Stimulated activated CD8-positive, alpha-beta memory T cell treated with anti-CD3 and anti-CD28 coated beads, Interleukin-15, amount 100 ng/mL, for 48 hours (primary cell): ENCODE measurements at regions not wholly inside any gene's neighbourhood (a gene's known extent, or its start where the extent isn't known, plus 50 kb on each side); places are given as distances from the start of the nearest gene placed in this dataset.

Source experiments
- DNase-seq, 2 donors: peaks; one replicate each; pipeline ENCODE4 v3.0.0-alpha.2; 2020; ENCODE audit warnings: low read depth in 2 of 2

DNA sequence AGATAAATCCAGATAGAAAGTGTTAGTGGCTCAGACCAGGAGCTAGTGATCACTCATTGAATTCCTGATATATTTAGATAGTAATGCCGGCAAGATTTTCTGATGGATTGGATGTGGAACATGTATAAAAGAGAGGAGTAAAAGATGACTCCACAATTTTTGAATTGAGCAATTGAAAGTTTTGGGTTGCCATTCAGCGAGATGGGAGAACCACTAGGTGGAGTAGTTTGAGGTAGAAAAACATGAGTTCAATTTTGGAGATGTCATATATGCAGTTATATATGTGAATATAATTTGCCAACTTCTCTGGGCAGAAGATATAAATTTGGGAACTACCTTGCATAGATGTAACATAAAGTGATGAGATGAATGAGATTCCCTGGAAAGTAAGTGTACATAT is 502.5 kb upstream of the SEMA6A start:
- DNase-seq, result no peak

DNA sequence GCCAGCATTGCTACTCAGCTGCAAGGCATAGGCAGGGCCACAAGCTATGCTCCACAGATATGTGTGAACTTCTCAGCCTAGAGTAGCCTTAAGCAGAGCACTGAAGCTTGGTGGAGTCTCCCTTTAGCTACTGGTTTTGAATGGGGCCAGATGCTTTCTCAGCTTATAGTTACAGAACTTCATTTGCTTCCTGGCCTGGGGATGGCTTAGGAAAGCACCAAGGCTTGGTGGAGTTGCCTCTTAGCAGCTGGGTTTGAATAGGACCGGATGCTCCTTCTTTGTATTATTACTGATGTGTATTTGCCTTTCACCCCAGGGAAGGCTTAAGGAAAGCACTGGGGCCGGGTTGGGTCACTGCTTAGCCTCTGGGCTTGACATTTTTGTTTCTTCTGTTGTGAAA is 497.8 kb upstream of the SEMA6A start:
- DNase-seq, result no peak

DNA sequence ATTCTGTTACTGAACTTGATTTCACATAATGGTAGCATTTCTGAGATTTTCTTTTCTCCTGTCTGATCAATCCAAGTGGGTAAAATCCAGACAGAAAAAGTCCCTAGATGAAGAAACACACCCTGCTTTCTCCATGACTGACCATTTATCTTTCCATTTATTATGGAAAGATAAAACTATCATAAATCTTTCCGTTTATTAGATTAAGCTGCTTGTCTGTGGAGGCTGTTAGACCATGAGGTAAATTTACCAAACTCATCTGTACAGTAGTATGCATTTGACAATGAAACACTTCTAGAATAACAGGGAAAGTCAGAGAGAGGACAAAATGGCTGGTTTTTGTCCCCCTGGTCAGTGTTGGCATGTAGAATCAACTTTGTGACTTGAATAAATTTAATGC is 491.2 kb upstream of the SEMA6A start:
- DNase-seq, result no peak

DNA sequence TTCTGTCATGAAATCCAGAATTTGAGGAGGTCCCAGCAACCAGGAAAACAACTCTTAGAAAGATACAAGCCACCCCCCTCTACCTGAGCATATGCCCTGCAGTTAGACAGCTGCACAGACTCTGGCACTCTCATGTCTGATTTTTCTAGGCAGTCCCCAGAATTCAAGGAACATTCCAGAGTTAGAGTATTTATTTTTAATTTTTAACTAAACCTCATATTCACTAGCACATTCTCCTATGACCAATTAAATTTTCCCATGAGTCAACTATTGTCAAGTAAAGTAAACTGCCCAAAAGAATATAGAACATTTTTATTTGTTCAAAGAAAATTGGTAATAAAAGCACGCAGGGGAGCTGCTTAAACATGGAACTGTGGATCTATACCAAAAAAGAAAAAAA is 490.5 kb upstream of the SEMA6A start:
- no peak for DNase-seq

DNA sequence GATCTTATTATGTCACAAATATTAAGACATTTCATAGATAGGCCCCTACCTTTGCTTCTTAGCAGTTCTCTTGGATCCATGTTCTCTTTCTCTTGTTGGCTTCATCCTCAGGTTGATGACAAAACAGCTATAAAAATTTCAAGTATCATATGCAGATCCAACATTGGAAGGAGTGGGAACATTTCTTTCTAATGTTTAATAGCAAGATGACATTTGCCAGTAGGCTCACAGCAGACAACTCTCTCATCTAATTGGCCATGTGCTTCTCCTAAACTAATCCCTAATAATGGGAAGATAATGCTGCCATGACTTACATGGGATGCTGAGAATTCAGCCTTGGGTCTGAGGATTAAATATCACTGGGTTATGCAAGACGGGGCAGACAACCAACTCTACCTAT is 485.5 kb upstream of the SEMA6A start:
- DNase-seq, result no peak

DNA sequence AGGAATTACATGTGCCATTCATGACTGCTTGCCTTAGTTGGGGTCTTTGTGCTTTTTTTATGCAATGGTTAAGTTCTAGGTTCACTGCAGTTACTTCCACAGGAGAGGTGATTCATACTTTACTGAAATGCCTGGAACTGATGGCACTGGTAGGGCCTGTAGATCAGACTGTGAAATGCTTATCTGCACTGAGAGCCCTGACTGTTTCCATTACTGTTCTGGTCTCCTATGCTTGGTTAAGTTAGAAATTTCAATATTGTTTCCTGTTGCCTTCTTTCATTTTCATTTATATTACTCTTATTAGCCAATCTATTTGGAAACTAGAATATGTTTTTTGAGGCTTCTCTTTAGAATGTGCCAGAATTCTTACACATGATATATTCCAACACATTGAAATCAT is 484.1 kb upstream of the SEMA6A start:
- no peak for DNase-seq

DNA sequence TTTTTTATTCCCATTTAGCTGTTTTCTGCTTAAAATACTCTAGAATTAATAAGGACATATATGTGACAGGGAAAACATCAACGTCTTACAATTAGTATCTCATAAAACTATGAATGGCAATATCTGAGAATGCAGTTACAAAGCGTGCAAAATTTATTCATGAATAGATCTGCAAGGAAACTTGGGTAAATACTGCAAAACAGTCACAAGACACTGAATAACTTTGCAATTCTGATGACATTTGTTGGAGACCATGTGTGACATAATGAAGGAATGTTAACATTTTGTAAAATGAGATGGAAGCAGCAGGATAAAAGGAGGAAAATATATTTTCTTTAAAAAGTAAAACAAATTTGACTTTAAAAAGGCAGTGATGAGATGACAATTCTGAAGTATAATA is 480.9 kb upstream of the SEMA6A start:
- DNase-seq, result no peak

DNA sequence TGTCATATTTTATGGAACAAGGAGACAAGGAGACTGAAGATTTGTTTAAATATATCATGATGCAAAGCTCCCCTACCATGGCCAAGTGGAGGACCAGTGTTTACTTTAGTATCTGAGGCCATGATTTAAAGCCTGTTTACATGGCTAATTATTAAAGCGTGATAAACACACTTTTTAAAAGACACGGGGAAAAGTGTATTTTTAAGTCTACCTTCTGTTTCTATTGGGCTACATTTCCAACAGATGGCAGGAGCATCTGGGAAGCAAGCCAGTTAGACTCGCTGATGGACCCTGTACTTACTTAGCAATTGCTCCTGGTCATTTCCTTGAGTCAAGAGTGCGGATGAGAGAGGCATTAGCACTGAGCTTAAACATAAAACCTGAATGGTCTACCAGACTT is 480.3 kb upstream of the SEMA6A start:
- no peak for DNase-seq

DNA sequence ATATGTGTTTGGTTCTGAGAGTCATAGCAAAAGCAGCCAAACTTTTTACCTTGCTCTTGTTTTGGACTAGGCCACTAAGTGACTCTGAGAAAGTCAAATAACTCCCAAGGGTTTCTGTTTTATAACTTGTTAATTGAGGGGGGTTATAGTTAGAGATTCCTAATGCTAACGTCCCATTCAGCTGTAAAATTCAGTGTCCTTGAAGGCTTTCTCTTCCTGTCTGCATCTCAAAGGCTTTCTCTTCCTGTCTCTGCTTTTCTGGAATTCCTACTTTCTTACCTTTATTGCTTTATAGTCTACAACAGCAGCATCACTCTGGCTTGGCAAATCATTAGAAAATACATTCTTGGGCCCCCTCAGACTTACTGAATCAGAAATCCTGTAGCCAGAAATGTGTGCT is 479.5 kb upstream of the SEMA6A start:
- DNase-seq, result no peak

DNA sequence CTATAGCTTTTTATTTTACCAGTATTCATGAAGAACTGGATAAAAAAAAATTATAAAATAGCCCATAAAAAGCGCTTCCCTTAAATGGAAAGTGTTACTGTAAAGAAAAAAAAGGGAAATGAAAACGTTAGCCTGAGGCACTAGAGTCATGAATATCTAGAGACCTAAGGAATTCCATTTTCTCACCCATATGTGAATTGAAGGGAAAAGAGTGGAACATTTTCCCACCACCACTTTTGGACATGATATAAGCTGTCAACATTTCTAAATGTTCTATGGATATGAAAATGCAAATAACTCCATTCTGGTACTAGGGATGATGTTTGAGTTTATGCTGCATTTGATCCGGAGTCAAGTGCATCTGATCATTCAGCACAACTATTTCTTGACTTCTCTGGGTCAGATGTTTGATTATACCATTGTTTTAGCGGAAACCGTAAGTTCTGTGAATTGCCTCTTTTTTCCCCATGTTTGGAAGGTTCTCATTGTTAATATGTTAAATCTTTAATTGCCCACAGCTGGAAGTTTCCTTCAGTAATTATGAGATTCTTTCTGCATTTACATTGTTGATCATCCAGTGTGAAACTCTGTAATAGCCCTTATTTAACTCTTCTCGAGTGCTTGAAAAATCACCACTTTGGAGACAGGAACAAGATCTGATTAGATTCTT is 467.4 kb upstream of the SEMA6A start:
- no peak for DNase-seq

DNA sequence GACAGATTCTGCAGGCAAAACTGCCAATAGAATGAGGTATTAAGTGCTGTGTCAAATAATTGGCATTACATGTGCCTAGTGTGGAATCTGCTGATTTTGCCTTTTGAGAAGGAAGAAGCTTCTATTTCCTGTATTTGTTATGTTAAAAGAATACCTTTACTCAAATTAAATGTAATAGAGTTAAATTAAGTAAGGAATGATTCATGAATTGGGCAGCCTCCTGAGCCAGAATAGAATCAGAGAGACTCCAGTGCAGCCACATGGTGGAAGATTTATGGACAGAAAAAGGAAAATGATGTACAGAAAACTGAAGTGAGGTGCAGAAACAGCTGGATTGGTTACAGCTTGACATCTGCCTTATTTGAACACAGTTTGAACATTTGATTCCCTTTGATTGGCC is 464.4 kb upstream of the SEMA6A start:
- DNase-seq, result no peak

DNA sequence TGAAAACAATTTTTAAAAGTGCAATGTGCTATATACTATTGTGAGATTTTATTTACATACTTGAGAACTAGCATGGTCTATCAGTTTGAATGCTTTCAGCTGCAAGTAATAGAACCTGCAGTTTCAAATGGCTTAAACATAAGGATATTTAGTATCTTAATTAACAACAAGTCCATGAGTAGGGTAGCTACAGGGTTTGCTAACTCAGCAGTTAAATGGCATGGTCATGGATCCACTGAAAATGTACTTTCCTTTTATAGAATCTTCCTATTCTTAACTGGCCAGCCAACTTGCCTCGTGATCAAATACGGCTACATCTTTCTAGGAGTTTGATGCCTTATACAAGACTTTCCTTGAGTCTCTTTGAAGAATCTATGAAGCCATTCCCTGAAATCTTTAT is 452.8 kb upstream of the SEMA6A start:
- DNase-seq, result no peak

DNA sequence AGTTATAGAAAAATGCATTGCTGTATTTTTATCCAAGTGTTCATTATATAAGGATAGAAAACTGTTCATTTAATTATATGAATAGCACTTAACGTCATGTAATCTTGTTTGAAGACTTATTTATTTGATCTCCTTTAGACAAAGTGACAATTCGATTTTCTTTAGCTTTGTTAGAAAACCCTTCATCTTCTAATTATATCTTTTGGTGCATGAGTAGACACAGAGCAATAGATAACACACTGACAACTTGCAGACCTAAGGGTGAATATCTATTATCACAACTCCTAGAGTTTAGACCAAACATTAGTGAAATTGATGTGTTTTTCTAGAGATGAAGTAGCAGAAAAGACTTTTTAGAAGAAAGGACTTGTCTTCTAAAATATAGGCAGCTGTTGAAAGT is 446.4 kb upstream of the SEMA6A start:
- no peak for DNase-seq

DNA sequence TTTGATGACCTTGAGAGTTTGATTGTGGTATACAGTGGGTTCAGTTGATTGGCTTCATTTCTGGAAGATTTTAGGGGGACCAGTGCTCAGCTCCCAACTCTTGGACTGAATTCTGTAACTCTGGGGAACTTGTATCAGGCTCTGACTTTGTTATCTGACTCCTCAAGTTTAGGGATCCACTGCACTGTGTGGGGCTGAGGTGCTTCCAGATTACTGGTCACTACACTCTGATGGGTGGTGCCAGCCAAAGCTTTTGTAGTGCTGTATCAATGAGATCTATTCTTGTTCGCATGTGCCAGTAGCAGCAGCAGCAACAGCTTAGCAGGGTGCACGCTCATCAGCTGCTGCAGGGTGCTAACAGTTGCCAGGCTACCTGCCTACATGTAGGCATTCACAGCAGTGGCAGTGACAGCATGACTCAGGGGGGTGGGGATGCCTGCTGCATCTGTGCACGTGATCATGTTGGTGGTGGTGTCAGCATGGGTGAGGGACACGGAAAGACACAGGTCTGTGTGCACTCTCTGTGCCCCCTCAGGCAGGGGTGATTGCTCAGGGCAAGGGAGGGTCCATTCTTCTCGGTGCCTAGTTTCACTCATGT is 438.8 kb upstream of the SEMA6A start:
- DNase-seq, result no peak

DNA sequence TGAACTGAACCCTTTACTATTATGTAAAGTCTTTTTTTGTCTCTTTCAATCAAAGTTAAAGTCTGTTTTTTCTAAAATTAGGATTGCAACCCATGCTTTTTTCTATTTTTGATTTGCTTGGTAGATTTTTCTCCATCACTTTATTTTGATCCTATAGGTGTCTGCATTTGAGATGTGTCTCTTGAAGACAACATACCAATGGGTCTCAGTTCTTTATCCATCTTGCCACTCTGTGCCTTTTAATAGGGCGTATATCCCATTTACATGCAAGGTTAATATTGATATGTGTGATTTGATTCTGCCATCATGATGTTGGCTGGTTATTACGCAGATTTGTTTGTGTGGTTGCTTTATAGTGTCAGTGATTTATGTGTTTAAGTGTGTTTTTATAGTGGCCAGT is 436.0 kb upstream of the SEMA6A start:
- DNase-seq, result no peak

DNA sequence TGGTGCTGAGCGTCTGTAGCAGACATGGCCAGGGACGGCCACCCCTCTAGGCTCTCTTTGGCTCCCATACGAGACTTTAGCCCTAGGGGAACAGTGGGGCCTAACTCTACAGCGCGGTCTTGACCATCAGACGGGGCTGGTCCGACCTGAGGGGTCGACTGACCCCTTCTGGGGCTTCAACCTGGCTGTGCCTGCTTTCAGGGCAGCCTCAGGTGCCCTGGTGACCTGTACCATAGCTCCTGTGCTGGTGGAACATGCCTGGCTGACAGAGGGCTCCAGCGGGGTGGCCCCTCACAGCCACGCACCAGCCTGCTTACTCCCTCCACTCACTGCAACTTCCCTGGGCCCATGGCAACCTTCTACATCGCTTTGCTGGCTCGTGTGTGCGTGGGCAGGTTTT is 423.4 kb upstream of the SEMA6A start:
- DNase-seq, result no peak

DNA sequence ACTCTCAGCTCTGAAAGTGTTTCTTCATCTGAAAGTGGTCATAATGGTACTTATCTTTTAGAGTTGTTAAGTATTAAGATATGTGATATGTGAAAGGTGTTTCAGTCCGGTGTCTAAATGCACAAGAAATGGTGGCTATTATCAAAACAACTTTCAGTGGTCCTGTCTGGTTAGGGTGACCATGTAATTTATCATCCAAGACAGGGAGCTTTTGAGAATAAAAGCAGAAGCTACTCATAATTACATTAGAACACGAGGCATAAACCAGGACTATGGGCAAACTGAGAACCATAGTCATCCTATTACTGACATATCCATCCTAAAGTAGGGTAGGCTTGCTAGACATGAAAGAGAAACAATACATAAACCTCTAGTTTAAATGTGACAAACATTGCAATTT is 418.1 kb upstream of the SEMA6A start:
- DNase-seq, result no peak

DNA sequence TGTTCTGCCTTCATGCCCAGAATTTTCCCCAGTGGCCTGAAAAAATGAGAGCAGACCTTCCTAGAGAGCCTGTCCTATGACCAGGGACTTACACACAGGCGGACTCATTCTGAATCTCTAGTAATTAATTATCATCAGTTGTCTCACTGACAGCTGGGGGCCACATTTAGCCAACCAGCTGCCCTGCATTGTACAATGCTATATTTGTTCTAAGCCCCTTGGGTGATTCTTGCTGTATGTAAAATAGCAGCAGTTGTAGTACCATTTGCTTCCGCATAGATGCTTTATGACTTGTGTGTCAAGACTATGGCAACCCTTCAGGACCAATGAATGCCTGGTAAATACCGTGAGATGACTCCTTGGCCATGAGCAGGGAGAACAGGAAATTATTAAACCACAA is 415.4 kb upstream of the SEMA6A start:
- DNase-seq, result no peak

DNA sequence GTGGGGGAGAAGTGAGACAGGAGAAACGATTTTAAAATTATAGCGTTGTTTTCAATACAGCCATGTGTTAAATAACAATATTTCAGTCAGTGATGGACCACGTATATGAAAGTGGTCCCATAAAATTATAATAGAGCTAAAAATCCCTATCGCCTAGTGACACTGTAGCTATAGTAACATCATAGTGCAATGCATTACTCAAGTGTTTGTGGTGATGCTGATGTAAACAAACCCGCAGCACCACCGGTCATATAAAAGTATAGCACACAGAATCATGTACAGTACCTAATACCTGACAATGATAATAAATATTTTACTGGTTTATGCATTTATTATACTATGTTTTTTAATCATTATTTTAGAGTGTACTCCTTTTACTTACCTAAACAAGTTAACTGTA is 407.4 kb upstream of the SEMA6A start:
- no peak for DNase-seq

DNA sequence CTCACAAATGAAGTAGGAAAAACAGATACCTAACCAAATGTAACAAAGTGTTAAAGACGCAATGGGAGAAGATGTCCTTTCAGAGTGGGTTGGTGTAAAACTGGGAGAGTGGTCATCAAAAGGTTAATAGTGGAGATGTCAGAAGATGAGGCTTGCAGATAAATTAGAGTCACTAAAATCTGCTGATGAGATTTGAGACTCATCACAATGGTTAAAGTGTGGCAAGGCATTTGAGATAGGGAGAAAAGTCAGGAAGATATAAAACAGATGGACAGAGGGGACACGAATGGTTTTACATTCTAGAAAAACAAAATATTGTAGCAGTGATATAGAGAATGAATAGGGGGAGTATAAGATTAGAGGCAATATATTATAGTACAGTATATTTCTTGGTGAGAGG is 406.0 kb upstream of the SEMA6A start:
- no peak for DNase-seq

DNA sequence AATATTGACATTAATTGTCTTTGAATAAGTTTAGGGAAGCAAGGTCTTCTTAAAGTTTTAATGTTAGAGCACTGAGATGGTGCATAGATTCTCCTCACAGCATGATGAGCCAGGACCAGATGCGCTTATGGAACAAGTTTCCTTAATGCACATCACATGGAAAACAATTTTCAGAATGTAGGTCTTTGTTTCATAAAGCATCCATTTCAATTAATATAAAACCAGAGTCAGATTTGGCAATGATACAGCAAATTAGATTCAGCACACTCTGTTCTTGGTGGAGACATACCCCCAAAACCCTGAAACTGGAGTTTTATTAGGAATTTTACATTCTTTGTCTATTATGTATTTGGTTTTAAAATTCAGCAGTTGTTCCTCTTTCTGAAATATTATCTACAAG is 402.1 kb upstream of the SEMA6A start:
- no peak for DNase-seq

DNA sequence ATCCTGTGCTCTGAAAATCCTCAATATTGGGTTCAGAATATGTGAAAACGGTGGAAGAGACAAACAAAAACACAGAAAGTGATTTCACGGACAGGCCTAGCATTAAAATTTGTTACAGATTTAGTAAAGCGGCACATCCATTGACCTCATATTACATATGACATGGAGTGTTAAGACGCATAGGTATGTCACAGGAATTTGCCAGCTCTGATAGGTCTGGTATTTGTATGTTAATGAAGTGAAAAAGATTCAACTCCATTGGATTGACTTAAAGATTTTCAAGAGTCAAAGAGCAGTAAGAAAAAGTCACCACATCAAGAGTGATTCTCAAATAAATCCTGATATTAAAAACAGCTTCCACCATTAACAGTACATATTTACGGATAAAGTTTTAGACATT is 396.5 kb upstream of the SEMA6A start:
- no peak for DNase-seq

DNA sequence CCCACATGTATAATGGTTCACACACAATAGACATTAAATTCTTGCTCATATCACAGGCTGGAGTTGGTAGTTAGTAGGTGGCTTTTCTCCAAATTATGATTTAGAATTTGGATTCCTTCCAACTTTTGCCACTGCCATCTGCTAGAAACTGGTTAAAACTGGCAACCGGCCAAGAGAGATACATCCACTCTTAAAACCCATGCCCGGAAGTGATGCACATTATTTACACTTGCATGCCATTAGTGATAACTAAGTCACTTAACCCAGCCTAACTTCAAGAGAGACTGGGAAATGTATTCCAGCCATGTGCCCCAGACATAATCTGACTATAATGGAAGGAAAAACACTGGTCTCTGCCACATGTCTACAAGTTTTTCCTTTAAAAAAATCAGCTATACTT is 395.7 kb upstream of the SEMA6A start:
- no peak for DNase-seq

DNA sequence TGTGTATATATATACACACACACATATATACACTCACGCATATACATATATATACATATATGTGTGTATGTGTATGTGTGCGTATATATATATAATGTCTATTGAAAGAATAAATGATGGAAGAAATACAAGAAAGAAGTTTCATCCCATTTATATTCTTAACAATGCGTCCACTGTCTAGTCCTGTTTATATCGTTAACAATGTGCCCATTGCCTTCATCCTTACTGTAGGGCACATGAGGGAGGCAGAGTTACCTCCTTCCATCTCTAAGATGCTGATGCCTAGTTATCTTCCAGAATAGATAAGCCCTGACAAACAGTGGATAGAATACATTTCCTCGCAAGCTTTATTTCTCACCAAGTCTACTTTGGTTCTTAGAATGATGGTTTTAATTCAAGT is 389.8 kb upstream of the SEMA6A start:
- no peak for DNase-seq
